GM13977 (cell line): ENCODE measurements at regions not wholly inside any gene's neighbourhood (a gene's known extent, or its start where the extent isn't known, plus 50 kb on each side); places are given as distances from the start of the nearest gene placed in this dataset.
"Not testable (repeated sequence)": the region's sequence is repeated elsewhere in the genome, so short reads cannot be mapped to it uniquely, and the experiment has no call there.

Experiments used
- DNase-seq: peaks from one replicate; pipeline ENCODE4 v3.0.0; 2012; ENCODE audit warnings: low spot score
- CTCF ChIP-seq: IDR thresholded peaks from 2 replicates; pipeline ENCODE4 v1.5.1; 2012; ENCODE audit warnings: mild to moderate bottlenecking, control low read depth; ENCODE audit not compliant: insufficient read depth; ENCODE audit errors: extremely low read depth, missing control alignments
- in situ Hi-C: fragments of 300-500 bp; cut with MboI; formaldehyde crosslinking; loops from one replicate; pipeline ENCODE4 v1.12.0; 2022; ENCODE audit warnings: low sequenced_read_pairs, low pct_unique_long_range_greater_than_20kb, mixed read lengths, inconsistent platforms; ENCODE audit not compliant: unreplicated experiment

- no peak for TF ChIP-seq CTCF
- DNase-seq: no peak
- in situ Hi-C loops: loop anchor here (25.0 kb wide), 1 partner anchor 184 kb away; no protein-coding TSS in a partner anchor
These were observed 486.3 kb upstream of the PROK2 start for GRCh38 chr3:72271216-72271615.

- in situ Hi-C loops: loop anchor here (25.0 kb wide), 1 partner anchor 183 kb away; no protein-coding TSS in a partner anchor
- no peak for DNase-seq
- TF ChIP-seq CTCF: no peak
These were observed 485.8 kb upstream of the PROK2 start for GRCh38 chr3:72270730-72271129.

- no peak for TF ChIP-seq CTCF
- DNase-seq: no peak
- in situ Hi-C loops: loop anchor here (25.0 kb wide), 1 partner anchor 183 kb away; no protein-coding TSS in a partner anchor
These were observed 485.2 kb upstream of the PROK2 start for GRCh38 chr3:72270072-72270681.

GRCh38 chr3:72269475-72269874 is 484.5 kb upstream of the PROK2 start:
- no peak for DNase-seq
- no peak for TF ChIP-seq CTCF
- in situ Hi-C loops: loop anchor here (10.0 to 25.0 kb wide), 2 partner anchors 182 to 395 kb away; no protein-coding TSS in a partner anchor

- in situ Hi-C loops: loop anchor here (10.0 to 25.0 kb wide), 2 partner anchors 180 to 392 kb away; no protein-coding TSS in a partner anchor
- DNase-seq: not testable (repeated sequence)
These were observed 482.1 kb upstream of the PROK2 start for GRCh38 chr3:72266921-72267524.

- TF ChIP-seq CTCF: no peak
- in situ Hi-C loops: loop anchor here (10.0 to 25.0 kb wide), 2 partner anchors 179 to 391 kb away; no protein-coding TSS in a partner anchor
- DNase-seq: no peak
These were observed 481.0 kb upstream of the PROK2 start for GRCh38 chr3:72266016-72266370.
